ENCODE measurements at regions not wholly inside any gene's neighbourhood (a gene's known extent, or its start where the extent isn't known, plus 50 kb on each side); places are given as distances from the start of the nearest gene placed in this dataset.

DNA sequence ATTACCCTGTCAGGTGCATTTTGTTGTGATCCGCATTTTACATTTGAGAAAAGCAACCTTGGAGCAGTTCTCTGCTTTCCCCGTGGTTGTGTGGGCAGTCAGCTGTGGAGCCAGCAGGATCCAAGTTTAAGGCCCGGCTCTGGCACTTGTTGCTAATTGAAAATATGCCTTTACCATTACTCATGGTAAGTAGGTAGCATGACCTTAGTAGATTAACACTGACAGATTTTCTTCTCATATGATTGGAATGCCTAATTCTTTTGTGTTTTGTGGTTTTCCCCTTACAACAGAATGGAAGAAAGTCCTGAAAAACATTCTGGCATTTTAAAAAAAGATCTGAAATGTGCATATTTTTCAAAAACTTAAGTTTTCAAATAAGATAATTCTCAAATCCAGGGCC, 246.5 kb upstream of the LRRN1 start:
- TF ChIP-seq, protein P1, sequence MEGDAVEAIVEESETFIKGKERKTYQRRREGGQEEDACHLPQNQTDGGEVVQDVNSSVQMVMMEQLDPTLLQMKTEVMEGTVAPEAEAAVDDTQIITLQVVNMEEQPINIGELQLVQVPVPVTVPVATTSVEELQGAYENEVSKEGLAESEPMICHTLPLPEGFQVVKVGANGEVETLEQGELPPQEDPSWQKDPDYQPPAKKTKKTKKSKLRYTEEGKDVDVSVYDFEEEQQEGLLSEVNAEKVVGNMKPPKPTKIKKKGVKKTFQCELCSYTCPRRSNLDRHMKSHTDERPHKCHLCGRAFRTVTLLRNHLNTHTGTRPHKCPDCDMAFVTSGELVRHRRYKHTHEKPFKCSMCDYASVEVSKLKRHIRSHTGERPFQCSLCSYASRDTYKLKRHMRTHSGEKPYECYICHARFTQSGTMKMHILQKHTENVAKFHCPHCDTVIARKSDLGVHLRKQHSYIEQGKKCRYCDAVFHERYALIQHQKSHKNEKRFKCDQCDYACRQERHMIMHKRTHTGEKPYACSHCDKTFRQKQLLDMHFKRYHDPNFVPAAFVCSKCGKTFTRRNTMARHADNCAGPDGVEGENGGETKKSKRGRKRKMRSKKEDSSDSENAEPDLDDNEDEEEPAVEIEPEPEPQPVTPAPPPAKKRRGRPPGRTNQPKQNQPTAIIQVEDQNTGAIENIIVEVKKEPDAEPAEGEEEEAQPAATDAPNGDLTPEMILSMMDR (IDR thresholded peaks at IDR 0.05; ENCODE audit: borderline replicate concordance, extremely low read depth, low read length, poor library complexity, severe bottlenecking): no peak
- TF ChIP-seq EZH2 (IDR thresholded peaks at IDR 0.05; ENCODE audit: borderline replicate concordance, low read depth, low read length, severe bottlenecking): no peak
